ENCODE measurements at regions not wholly inside any gene's neighbourhood (a gene's known extent, or its start where the extent isn't known, plus 50 kb on each side); places are given as distances from the start of the nearest gene placed in this dataset.
A peak's percentile ranks its signal among the peaks of the same experiment; 100 is the strongest.

DNA sequence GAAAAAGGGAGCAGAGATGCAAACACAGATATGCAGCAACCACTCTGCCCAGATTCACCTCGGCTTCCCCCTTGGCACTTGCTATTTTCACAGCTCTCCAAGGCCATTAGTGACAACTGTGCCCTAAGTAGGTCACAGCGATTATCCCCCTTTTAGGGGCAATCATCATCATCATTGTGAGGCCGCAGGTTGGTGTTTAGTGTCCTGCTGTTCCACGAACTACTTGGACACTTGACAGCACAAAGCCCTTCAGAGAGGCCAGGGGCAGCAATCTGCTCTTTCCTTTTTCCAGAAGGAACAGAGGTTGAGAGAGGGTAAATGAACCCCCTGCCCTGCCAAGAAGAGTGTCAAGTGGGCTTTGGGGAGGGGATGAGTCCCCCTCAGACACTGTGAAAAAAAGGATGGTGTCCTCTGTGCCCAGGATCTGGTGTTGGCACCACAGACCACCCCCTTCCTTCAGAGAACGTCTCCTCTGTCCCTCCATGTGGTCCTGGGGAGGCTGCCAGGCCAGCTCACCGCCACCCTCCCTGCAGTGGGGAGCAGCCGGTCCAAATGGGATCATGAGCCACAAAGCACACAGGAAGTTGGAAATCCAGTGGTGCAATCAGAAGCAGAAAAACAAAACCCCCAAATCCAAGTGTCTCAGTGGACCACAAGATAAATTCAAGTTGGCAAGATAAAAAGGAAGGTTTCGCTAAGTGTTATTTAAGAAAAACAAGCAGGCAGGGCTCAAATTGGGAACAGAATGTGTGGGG is 78.4 kb upstream of the MED9 start:
- peak; percentile 33 for DNase-seq (ENCODE audit: low spot score)

GRCh38 chr17:17398943-17399926 is 77.6 kb upstream of the MED9 start:
- DNase-seq (ENCODE audit: low spot score), result no peak

DNA sequence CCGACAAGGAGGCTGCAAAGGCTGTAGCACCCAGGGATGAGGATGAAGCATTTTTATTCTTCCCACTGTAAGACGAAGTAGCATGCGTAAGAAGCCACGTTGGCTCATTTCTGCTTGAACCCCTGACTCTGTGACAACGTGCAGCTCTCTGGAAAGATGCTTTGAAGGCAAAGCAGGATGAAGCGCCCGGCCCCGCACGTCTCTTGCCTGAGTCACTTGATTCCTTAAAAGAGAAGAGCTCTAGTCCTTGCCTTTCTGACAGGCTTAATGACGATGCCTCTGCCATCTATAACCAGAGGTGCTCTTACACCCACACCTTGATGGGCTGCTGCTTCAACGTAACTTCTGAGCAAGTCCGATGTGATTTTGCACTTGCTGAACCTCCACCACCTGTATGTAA is 76.7 kb upstream of the MED9 start:
- DNase-seq (ENCODE audit: low spot score), result no peak

DNA sequence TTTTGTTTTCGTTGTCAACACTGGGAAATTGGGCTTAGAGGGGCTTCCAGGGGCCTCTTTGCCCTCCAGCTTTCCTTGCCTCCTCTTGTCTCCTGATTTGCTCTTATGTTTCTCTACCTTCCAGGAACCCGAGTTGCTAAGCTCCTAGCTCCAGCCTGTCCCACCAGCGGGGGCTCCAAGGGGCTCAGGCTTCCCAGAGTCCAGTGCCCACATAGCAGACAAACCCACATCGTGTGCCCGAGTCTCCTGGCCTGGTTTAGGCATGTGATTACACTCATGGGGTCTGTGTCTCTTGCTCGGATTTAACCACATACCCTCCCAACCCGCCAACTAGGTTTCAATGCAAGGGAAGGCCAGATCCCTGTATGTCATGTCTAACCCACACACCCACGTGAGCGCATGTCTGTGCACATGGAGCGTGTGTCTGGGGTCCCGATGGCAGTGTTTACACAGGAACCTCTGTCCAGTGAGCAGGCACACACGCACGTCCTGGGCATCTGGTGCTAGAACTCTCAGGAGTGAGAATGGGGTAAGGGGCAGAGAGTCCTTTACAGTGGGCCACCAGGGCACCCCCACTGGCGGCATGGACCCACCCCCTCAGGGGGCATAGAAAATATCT is 76.1 kb upstream of the MED9 start:
- no peak for DNase-seq (ENCODE audit: low spot score)

DNA sequence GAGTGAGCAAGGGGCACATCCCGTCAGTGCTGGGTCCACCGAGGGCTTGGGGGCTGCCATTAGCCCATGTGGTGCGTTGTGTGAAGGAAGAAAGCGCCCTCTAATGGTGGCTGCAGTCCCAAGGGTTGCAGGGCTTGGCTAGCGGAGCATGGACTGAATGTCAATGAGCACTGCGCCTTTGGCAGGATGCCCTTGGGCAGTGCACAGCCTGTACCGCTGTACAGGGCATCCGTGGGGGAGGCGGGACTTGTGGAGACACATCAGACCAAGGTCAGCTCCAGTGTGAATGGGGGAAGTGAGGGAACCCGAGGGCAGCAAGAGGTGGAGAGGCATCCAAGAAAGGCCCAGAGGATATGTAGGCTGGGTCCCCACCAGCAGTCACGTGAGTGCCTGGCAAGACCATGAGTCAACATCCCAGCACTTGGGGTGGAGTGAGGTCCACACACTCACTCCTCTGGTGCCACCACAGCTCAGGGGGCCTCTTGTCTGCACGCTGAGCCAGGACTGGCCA is 75.5 kb upstream of the MED9 start:
- DNase-seq (ENCODE audit: low spot score), result no peak

DNA sequence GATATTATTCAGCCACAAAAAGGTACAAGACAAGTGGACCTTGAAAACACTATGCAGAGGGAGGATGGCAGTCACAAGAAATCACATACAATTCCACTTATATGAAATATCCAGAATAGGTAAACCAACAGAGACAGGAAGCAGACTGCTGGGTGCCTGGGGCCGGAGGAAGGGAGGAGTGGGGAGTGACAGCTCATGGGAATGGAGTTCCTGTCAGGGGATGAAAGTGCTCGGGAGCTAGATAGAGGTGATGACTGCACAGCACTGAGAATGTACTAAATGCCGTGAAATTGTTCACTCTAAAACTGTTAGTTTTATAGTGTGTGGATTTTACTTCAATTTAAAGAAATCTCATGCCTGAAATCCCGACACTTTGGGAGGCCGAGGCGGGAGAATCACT is 74.2 kb upstream of the MED9 start:
- DNase-seq (ENCODE audit: low spot score), result no peak

- DNase-seq (ENCODE audit: low spot score), result no peak
Observed at GRCh38 chr17:17403065-17403464, 73.7 kb upstream of the MED9 start.

- DNase-seq (ENCODE audit: low spot score), result no peak
Observed at GRCh38 chr17:17403899-17404576, 72.8 kb upstream of the MED9 start.

- no peak for DNase-seq (ENCODE audit: low spot score)
Observed at GRCh38 chr17:17405673-17406072, 71.1 kb upstream of the MED9 start.

DNA sequence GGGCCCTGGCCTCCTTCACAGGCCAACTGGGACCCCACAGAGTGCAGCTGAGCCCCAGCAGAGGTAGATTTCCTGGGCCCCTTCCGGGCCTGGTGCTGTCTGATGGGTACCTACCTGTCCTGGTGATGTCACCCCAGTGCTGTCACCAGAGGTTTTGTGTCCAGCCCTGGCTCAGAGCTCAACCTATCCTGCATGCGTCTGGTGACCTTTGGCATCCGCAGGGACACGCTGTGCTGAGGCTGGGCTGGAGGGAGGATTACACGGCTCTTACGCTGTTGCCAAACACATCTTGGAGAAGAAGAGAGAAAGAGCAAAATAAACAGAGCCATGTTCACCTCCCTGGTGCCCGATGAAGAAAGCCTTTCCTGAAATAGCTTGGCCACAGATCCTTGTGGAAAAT is 70.6 kb upstream of the MED9 start:
- no peak for DNase-seq (ENCODE audit: low spot score)

- no peak for DNase-seq (ENCODE audit: low spot score)
Observed at GRCh38 chr17:17408236-17408794, 68.5 kb upstream of the MED9 start.

DNA sequence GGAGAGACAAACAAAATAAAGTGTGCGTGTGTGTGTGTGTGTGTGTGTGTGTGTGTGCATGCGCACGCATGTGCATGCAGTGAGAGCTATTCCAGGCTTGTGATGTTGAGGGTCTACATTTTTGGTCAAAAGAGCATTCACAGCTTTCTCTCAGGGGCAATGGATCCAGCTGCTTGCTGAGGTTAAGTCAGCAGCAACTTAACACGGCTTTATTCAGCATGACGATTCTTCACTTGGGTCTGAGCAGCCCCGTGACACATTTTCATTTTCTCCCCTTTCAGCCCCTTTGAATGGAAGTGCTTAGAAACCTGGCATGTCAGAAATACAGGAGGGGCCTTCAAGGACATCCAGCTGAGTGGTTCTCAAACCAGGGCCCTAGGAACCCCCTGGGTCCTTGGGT is 66.4 kb upstream of the MED9 start:
- no peak for DNase-seq (ENCODE audit: low spot score)

GRCh38 chr17:17411692-17412091 is 65.1 kb upstream of the MED9 start:
- DNase-seq (ENCODE audit: low spot score), result no peak

DNA sequence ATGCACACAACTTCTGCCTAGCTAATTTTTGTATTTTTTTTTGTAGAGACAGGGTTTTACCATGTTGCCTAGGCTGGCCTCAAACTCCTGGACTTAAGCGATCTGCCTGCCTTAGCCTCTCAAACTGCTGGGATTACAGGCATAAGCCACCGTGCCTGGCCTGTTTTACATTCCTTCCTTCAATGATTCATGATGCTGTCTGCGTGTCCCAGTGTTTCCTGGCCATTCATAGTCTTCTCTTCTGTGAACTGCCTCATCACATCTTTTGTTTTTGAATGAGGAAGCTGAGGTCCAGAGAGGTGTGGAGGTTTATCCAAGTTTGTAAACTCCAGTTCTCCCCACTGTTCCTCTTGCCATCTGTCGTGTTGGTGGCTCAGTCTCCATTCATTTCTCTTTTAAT is 64.5 kb upstream of the MED9 start:
- DNase-seq (ENCODE audit: low spot score), result no peak

GRCh38 chr17:17413215-17413792 is 63.5 kb upstream of the MED9 start:
- DNase-seq (ENCODE audit: low spot score), result no peak

- DNase-seq (ENCODE audit: low spot score), result no peak
Observed at GRCh38 chr17:17413821-17414220, 63.0 kb upstream of the MED9 start.

GRCh38 chr17:17414341-17414805 is 62.4 kb upstream of the MED9 start:
- DNase-seq (ENCODE audit: low spot score), result peak; percentile 45

DNA sequence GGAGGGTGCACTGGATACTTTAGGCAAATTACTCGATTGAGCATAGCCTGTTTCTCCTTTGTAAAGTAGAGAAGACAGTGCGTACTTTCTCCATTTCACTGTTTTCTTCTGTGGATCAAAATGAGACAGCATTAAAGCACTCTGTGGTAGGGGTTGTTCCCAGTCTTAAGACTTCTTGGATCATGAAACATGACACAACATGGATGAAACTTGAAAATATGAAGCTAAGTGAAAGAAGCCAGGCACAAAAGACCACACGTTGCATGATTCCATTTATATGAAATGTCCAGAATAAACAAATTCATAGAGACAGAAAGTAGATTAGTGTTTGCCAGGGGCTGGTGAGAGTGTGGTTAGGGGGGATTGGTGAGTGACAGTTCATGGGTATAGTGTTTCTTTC is 61.8 kb upstream of the MED9 start:
- DNase-seq (ENCODE audit: low spot score), result no peak

GRCh38 chr17:17416007-17416399 is 60.8 kb upstream of the MED9 start:
- DNase-seq (ENCODE audit: low spot score), result peak; percentile 55

- no peak for DNase-seq (ENCODE audit: low spot score)
Observed at GRCh38 chr17:17416400-17417360, 60.1 kb upstream of the MED9 start.
